ENCODE measurements at regions not wholly inside any gene's neighbourhood (a gene's known extent, or its start where the extent isn't known, plus 50 kb on each side); places are given as distances from the start of the nearest gene placed in this dataset.

DNA sequence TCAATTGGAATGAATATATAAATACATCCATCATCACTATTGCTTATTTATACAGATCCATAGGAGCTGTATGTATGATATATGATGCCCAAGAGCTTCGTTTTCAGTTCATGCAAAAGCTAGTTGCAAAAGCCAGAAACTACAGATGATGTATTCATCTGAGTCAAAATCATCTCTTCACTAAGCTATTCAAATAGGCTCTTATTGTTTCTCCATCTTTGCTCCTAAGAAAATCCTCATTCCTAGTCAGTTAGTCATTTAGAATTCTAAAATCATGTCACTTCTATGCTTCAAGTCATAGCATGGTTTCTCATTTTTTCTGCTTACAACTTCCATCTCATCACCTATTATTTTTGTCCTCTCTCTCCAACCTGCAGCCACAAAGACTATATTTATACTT lies 300.1 kb upstream of the TRAM1L1 start:
- TF ChIP-seq, protein P1, sequence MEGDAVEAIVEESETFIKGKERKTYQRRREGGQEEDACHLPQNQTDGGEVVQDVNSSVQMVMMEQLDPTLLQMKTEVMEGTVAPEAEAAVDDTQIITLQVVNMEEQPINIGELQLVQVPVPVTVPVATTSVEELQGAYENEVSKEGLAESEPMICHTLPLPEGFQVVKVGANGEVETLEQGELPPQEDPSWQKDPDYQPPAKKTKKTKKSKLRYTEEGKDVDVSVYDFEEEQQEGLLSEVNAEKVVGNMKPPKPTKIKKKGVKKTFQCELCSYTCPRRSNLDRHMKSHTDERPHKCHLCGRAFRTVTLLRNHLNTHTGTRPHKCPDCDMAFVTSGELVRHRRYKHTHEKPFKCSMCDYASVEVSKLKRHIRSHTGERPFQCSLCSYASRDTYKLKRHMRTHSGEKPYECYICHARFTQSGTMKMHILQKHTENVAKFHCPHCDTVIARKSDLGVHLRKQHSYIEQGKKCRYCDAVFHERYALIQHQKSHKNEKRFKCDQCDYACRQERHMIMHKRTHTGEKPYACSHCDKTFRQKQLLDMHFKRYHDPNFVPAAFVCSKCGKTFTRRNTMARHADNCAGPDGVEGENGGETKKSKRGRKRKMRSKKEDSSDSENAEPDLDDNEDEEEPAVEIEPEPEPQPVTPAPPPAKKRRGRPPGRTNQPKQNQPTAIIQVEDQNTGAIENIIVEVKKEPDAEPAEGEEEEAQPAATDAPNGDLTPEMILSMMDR (IDR thresholded peaks at IDR 0.05): no peak
- no peak for TF ChIP-seq POLR2AphosphoS5 (IDR thresholded peaks at IDR 0.05)

Measured in transverse colon (tissue), 4 donors.